Mononuclear cell (primary cell): ENCODE measurements at regions not wholly inside any gene's neighbourhood (a gene's known extent, or its start where the extent isn't known, plus 50 kb on each side); places are given as distances from the start of the nearest gene placed in this dataset.

ENCODE experiments used
- H3K27me3 ChIP-seq: 2 replicates; pipeline ENCODE4 v1.6.0; 2011; ENCODE audit warnings: low read length, control low read depth; ENCODE audit not compliant: insufficient read depth
- H3K4me1 ChIP-seq: 2 replicates; pipeline ENCODE4 v1.5.1; 2011; ENCODE audit warnings: mild to moderate bottlenecking, low read length, control low read depth; ENCODE audit not compliant: insufficient read depth
- H3K4me3 ChIP-seq: 2 replicates; pipeline ENCODE4 v1.5.1; 2011; ENCODE audit warnings: mild to moderate bottlenecking, low read length, moderate library complexity
- H3K9me3 ChIP-seq: 2 replicates; pipeline ENCODE4 v1.5.1; 2011; ENCODE audit warnings: low read depth, mild to moderate bottlenecking, control low read depth, low read length

DNA sequence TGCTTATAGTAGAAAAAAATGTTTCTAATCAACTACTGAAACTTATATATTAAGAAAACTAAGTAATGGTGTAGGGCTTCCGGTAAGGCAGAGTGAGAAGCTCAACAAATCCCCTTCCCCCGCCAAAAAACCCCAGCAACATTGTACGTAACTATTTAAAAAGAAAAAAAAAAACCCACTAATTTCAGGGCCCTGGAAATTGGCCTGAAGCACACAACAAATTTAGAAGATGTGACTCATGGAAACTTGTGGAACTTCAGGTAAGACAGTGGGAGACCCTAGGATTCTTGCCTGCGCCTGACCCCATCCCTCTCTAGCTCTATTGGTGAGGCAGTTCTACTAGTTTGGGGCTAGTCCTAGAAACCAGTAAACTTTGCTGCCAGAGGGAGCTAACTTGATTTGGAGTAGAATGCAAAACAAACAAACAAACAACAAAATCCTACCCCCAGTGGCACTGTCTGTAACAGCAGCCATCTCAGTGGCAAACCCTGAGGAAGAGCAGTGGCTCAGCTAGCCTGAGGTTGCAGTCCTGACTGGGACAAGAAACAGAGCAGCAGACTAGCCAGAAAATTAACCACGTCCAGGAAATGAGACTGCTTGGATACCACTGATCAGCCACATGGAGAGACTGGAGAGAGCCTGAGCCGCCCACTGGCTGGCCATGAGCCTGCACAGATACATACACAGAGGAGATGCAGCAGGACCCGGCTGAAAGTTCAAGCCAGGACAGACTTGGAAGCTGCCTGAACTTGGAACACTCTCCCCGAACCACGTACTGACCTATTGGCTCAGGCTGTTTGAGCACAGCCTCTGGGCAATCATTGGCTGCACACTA lies 135.1 kb downstream of the TBXT start:
- Histone ChIP-seq H3K27me3 (no peaks in the 10 kb centered on the region), H3K9me3 (no peaks in the 10 kb centered on the region), H3K4me1 (no peaks in the 10 kb centered on the region), H3K4me3 (no peak overlapping the region)

DNA sequence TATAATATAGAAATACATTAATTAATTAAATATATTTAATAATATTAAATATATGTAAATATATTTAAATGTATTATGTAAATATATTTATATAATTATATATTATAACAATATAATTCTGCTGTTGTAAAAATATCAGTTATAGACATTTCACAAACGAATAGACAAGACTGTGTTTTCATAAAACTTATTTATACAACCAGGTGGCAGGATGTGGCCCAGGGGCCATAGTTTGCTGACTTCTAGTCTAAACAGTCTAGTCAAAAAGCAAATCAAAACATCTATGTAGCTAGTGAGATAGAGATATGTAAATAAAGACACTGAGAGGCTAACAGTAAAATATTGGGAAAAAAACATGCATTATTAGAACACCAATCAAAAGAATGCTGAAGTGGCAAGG lies 136.4 kb downstream of the TBXT start:
- no peaks in the 10 kb centered on the region for H3K27me3 ChIP-seq
- no peaks in the 10 kb centered on the region for H3K9me3 ChIP-seq
- H3K4me1 ChIP-seq: no peaks in the 10 kb centered on the region
- no peak overlapping the region for H3K4me3 ChIP-seq

GRCh38 chr6:166029506-166029905 lies 138.1 kb downstream of the TBXT start:
- Histone ChIP-seq H3K4me3 (no peak overlapping the region), H3K9me3 (no peaks in the 10 kb centered on the region), H3K27me3 (no peaks in the 10 kb centered on the region), H3K4me1 (no peaks in the 10 kb centered on the region)

DNA sequence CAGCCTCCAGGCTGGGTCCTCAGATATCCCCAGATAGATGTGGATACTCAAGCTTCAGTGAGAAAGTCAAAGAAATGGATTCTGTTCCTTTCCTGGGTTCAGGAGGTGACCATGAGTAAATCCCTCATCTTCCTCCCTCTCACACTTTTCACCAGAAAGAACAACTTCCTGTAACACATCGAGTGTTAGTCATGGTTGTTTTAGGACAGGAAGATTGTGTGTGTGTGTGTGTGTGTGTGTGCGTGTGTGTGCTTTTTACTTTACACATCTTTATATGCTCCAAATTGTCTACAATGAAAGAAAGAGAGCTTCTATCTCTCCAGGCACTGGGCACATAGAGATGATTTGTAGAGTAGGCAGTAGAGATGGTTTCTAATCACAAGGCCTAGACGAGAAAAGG lies 139.9 kb downstream of the TBXT start:
- Histone ChIP-seq H3K27me3 (no peaks in the 10 kb centered on the region), H3K4me1 (no peaks in the 10 kb centered on the region)

GRCh38 chr6:166026586-166027126 lies 141.0 kb downstream of the TBXT start:
- Histone ChIP-seq H3K27me3 (no peaks in the 10 kb centered on the region), H3K9me3 (peaks cover 2% of the 10 kb centered on the region)

More for the DNA sequence above, 139.9 kb downstream of the TBXT start:
- Histone ChIP-seq H3K4me3 (no peak overlapping the region), H3K9me3 (no peaks in the 10 kb centered on the region)

DNA sequence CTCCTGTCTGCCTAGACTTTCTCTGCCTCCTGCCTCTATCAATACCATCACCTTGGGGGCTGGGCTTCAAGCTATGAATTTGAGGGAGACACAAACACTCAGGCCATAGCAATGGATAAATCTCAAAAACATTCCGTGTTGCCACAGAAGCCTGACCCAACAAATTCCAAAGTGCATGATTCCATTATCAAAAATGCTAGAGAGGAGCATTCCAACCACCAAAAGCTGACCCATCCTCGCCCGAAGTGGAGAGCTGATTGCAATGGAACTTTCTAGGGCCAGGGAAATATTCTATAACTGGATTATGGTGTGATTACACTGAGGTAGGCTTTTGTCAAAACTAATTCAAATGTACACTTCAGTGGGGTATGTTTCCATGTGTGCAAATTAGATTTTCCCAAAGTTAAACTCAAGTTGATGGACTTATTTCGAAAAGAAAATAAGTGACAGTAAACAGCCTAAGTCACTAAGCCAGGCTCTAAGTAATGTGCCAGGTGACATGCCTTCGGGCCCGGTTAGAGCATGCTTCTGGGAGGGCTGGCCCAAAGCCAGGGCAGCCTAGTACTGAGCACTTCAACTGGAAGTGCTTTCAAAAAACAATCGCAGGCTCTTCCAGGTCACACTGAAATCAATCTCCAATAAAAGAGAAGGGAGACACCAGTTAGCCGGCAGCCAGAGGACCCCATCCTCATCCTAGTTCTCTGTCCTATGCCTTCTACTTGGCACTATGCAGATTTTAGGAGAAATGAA lies 142.3 kb downstream of the TBXT start:
- Histone ChIP-seq H3K9me3 (peaks cover 7% of the 10 kb centered on the region), H3K27me3 (no peaks in the 10 kb centered on the region), H3K4me3 (no peak overlapping the region), H3K4me1 (no peaks in the 10 kb centered on the region)

More at GRCh38 chr6:166026586-166027126, 141.0 kb downstream of the TBXT start:
- H3K4me1 ChIP-seq: no peaks in the 10 kb centered on the region
- no peak overlapping the region for H3K4me3 ChIP-seq

DNA sequence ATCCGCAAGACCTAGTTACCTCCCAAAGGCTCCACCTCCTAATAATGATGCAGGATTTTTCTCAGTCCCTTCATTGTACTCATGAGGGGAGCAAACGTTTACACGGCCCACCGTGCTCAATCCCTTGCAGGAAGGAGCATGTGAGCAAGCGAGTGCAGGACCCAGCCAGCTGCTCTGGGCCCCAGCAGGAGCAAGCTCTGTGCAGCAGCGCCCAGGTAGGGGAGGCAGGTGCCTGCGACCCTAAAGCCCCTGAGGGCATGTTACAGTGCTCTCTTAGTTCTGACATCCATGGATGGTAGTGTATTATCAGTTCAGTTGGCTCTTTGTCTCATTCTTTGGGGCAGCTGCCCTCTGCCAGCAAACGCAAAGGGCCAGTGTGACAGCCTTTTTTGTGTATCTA lies 143.4 kb downstream of the TBXT start:
- Histone ChIP-seq H3K4me1 (no peaks in the 10 kb centered on the region), H3K9me3 (peaks cover 7% of the 10 kb centered on the region), H3K4me3 (no peak overlapping the region), H3K27me3 (no peaks in the 10 kb centered on the region)

DNA sequence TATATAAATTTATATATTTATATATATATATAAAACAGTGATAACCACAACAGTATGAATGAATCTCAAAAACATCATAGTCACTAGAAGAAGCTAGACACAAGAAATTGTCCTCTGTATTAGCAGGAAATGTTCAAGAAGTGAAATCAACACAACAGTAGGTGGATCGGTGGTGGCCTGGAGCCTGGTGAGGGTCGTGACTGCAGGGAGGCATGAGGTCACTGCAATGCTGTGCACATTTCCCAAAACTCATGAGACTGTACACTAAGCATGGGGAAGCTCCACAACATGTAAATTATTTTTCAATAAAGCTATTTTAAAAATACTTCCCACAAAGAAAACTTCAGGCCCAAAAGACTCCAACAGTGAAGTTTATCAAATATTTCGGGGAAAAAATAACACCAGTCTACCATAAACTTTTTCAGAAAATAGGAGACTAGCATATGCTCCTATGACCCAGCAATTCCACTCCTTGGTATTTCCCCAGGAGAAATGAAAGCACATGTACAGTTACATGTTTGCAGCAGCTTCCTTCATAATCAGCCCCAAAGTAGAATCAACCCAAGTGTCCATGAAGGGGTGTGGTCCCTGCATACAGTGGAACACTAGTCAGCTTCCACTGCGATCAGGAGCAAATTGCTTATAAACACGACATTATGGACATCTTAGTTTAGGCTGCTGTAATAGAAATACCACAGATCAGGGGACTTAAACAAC lies 144.2 kb downstream of the TBXT start:
- no peaks in the 10 kb centered on the region for H3K4me1 ChIP-seq
- H3K4me3 ChIP-seq: no peak overlapping the region
- H3K27me3 ChIP-seq: no peaks in the 10 kb centered on the region
- H3K9me3 ChIP-seq: peaks cover 7% of the 10 kb centered on the region

DNA sequence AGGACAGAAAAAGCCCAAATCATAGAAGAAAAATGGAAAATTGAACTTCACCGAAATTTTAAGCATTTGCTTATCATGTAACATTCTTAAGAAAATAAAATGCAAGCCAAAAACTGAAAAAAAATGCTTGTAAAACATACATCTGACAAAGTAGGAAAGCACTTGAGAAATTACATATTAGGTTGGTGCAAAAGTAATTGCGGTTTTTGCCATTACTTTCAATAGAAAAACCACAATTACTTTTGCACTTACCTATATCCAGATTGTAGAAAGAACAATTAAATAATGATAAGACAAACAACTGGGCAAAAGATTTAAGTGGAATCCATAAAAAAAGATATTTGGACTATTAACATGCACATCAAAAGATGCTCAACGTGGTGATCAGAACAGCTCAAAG lies 146.2 kb downstream of the TBXT start:
- Histone ChIP-seq H3K4me3 (no peak overlapping the region), H3K4me1 (no peaks in the 10 kb centered on the region), H3K9me3 (peaks cover 17% of the 10 kb centered on the region), H3K27me3 (no peaks in the 10 kb centered on the region)

DNA sequence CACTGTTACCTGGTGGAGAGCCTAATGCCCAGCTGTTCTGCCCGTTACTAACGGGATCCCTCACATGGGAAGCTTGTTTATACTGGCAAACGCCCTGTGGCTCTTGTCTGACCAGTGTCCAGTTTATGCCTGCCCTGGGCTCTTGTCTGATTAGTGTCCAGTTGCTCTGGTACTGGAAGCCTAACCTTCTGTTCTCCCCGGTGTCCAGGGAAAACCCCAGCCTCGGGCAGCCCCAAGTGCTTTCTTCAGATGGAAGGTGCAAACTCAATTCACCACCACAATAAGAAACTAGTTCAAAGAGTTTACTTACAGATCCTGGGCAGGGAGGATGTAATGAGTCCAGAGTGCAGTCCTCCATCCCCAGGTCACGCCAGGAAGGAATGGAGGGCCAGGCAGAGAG lies 148.4 kb downstream of the TBXT start:
- Histone ChIP-seq H3K27me3 (no peaks in the 10 kb centered on the region), H3K4me1 (no peaks in the 10 kb centered on the region), H3K9me3 (peaks cover 27% of the 10 kb centered on the region), H3K4me3 (no peak overlapping the region)

- H3K4me3 ChIP-seq: no peak overlapping the region
- no peaks in the 10 kb centered on the region for H3K4me1 ChIP-seq
- H3K27me3 ChIP-seq: no peaks in the 10 kb centered on the region
- H3K9me3 ChIP-seq: peaks cover 27% of the 10 kb centered on the region
Measured at GRCh38 chr6:166017032-166017635, 150.5 kb downstream of the TBXT start.

DNA sequence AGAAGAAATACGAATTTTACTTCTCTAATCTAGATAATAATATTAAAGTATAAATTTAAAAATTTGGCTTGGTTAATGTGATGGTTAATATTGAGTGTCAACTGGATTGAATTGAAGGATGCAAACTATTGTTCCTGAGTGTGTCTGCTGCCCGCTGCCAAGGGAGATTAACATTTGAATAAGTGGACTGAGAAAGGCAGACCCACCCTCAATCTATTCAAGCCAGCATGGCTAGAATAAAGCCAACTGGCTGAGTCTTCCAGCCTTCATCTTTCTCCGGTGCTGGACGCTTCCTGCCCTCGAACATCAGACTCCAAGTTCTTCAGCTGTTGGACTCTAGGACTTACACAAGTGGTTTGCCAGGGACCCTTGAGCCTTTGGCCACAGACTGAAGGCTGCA lies 152.7 kb downstream of the TBXT start:
- Histone ChIP-seq H3K27me3 (peaks cover 8% of the 10 kb centered on the region), H3K4me1 (no peaks in the 10 kb centered on the region), H3K9me3 (peaks cover 20% of the 10 kb centered on the region), H3K4me3 (no peak overlapping the region)

GRCh38 chr6:166010136-166010960 lies 157.3 kb downstream of the TBXT start:
- H3K9me3 ChIP-seq: no peaks in the 10 kb centered on the region
- no peaks in the 10 kb centered on the region for H3K4me1 ChIP-seq
- no peak overlapping the region for H3K4me3 ChIP-seq
- peaks cover 47% of the 10 kb centered on the region for H3K27me3 ChIP-seq
